Epidermal melanocyte (primary cell): ENCODE measurements at regions not wholly inside any gene's neighbourhood (a gene's known extent, or its start where the extent isn't known, plus 50 kb on each side); places are given as distances from the start of the nearest gene placed in this dataset.
"Not testable (repeated sequence)": the region's sequence is repeated elsewhere in the genome, so short reads cannot be mapped to it uniquely, and the experiment has no call there.

Experiments used
- DNase-seq: peaks from one replicate; pipeline ENCODE4 v3.0.0; 2011; ENCODE audit warnings: low spot score; ENCODE audit not compliant: insufficient read length

- DNase-seq = no peak
These were observed 309.2 kb downstream of the SETD4 start for GRCh38 chr21:35751171-35751570.

- DNase-seq = no peak
These were observed 310.4 kb downstream of the SETD4 start for GRCh38 chr21:35749904-35750303.

DNA sequence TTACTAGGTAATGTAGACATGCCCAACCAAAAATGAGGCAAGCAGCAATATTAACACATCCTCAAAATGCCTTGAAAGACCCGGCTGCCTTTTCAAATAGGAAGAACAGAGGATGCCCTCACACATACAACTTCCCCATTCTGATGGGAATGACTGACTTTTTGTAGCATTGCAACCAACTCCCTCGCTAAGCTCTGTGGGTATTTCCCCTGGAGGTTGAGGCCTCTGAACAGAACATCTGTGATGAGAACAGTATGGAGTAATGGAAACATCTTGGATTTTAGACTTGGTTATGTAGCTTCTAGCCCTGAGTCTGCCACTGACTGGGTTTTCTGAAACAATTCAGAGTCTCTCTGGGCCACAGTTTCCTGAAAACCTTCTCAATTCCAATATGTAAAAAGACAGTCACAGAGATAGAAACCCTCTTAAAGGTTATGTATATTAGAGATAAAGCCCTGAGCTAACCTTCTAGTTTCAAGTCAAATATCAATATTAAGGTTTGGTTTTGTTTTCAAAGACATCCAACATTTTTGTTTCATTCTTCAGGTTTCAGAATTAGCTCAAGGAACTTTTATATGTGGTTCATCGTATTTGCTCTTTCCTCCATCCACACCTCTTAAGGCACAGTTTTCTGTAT is 311.5 kb downstream of the SETD4 start:
- DNase-seq = no peak

GRCh38 chr21:35743571-35743970 is 316.8 kb downstream of the SETD4 start:
- no peak for DNase-seq

- DNase-seq = no peak
These were observed 321.9 kb downstream of the SETD4 start for GRCh38 chr21:35738347-35738961.

DNA sequence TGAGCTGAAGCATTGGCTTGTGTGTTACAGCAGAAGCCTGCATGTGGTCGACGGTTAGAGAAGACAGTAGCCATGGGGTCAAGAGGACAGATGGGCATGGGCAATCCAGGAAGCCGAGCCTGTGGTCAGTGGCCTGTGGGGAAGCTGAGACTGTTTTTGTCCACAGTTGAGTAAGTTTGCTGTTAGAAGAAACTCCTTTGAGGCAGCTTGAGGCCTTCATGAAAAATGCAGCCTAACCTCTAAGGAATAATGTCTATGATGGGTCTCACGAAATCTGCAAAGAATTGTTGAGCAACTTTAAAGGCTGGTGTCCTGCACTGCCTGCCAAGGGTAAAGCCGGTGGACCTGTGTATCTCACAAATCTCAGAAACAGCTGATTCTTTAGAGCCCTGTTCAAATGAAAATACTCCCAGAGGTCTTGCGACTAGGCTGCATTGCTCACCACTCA is 322.4 kb downstream of the SETD4 start:
- DNase-seq = no peak

DNA sequence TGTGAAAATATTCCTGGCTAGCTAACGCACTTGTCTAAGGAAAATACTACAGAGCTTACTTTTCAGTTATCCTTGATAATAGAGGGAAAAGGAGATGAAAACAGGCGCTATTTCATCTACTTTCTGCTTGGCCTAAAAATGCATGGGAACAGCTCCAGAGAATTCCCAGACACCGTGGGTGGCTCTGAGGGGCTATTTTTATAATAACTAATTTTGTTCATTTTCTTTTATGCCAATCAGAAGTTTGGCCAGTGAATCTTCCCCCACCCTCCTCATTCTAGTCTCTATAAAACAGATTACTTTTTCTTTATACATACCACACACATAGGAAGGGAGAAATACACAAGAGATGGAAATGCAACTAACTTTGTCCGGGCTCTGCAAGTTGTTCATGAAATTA is 322.9 kb downstream of the SETD4 start:
- no peak for DNase-seq

DNA sequence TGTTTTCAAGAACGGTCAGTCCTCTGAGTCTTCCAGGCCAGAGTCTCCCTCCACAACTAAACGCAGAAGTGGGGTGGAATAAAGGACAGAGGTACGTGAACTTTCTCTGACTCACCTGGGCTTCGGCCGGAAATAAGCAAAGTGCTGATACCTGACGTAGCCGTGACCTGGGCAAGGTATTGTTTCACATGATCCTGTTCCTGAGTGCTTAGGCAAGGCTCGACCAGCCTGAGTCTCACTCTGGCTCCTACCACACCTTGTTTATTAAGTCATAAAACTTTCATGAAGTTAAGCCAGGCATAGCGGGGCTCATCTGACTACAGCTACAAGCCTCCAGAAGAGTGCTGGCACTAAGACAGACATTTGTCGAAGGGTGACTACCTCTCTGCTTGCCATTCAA is 327.5 kb downstream of the SETD4 start:
- DNase-seq = no peak

DNA sequence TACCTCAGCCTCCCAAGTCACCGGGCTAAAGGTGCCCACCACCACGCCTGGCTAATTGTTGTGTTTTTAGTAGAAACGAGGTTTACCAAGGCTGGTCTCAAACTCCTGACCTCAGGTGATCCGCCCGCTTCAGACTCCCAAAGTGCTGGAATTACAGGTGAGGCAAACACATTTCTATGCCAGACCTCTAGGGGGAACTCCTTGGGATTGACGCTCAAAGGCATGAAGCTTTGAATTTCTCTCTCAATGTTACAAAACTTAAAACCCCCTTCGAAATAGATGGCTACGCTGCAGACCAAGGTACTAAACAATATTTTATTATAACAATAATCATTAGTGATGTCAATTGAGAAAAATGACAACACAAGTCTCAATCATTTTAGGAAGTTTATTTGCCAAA is 330.0 kb downstream of the SETD4 start:
- no peak for DNase-seq

DNA sequence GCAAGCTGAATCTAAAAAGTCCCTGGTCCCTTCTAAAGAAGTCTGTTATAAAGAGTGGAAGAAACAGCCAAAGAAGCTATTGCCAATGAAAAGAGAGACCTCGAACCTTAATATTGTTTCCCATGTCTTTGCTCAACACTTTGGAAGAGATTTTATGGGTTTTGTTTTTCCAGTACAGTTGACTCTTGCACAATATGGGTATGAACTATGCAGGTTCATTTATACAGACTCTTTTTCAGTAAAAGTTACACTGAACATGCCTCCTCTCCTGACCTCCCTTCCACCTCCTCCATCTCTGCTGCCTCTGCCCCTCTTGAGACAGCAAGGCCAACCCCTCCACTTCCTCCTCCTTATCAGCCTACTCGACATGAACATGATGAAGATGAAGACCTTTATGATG is 332.5 kb downstream of the SETD4 start:
- no peak for DNase-seq

DNA sequence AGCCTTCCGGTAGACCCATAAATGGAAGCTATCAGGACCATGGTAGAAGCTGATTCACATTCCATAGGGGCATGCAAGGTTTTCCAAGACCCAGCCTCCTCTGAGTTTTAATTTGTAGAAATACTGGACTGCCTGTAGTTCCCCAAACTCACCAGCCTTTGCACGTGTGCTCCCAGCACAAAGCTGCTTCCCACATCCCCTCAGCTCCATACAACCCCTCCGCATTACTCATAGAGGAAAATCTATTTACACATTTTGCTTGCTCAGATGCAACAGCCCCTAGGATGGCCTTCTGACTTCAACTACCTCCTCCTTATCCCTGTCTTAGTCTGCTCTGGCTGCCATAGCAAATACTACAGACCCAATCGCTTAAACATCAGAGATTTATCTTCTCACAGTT is 336.2 kb downstream of the SETD4 start:
- DNase-seq = no peak

- DNase-seq = no peak
These were observed 338.6 kb downstream of the SETD4 start for GRCh38 chr21:35721701-35722100.

GRCh38 chr21:35720208-35720731 is 340.1 kb downstream of the SETD4 start:
- no peak for DNase-seq

DNA sequence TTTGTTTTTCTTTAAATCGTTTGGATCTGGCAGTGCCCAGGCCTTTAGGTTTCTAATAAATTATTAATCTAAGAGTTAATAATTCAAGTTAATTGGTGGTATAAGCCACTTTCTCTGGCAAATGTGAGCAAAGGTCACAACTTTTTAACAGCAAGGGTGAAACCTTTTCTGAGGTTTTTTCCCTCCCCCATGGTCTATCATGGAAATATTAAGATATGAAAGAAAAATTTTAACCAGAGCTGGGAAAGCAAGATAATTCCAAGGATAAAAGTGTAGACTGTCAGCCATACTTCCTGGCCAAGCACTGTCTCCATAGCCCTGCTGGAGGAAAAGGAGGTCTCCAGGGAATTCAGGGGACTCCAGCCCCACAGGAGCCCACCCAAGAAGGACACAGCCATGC is 341.2 kb downstream of the SETD4 start:
- no peak for DNase-seq

GRCh38 chr21:35716876-35717565 is 343.3 kb downstream of the SETD4 start:
- DNase-seq = no peak

- no peak for DNase-seq
These were observed 346.4 kb downstream of the SETD4 start for GRCh38 chr21:35713914-35714313.

GRCh38 chr21:35711661-35712060 is 348.7 kb downstream of the SETD4 start:
- DNase-seq = no peak

DNA sequence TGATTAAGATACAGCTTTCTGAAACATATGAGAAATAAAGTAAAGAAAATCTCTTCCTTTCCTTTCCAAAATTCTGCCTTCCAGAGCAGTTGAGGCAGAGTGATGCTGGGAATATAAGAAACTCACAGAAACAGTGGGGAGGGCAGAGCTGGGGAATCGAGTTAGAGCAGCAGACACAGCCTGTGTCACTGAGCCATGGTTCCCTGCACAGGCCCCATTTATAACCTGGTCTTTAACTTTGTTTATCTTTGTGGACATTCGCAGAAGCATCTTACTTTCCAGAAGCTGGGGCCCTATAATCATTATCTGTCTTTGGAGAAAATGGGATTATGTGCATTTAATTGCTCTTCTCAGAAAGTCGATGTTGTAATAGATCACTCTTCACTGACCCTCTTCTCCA is 349.1 kb downstream of the SETD4 start:
- DNase-seq = no peak

DNA sequence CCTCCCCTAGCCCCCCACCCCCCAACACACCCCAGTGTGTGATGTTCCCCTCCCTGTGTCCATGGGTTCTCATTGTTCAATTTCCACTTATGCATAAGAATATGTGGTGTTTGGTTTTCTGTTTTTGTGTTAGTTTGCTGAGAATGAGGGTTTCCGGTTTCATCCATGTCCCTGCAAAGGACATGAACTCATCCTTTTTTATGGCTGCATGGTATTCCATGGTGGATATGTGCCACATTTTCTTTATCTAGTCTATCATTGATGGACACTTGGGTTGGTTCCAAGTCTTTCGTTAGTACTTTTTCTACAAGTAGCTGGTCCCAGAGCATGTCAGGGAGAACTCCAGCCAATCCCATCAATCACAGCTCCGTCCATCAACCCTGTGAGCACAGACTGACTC is 350.3 kb downstream of the SETD4 start:
- DNase-seq = not testable (repeated sequence)

- no peak for DNase-seq
These were observed 354.4 kb downstream of the SETD4 start for GRCh38 chr21:35705888-35706287.

DNA sequence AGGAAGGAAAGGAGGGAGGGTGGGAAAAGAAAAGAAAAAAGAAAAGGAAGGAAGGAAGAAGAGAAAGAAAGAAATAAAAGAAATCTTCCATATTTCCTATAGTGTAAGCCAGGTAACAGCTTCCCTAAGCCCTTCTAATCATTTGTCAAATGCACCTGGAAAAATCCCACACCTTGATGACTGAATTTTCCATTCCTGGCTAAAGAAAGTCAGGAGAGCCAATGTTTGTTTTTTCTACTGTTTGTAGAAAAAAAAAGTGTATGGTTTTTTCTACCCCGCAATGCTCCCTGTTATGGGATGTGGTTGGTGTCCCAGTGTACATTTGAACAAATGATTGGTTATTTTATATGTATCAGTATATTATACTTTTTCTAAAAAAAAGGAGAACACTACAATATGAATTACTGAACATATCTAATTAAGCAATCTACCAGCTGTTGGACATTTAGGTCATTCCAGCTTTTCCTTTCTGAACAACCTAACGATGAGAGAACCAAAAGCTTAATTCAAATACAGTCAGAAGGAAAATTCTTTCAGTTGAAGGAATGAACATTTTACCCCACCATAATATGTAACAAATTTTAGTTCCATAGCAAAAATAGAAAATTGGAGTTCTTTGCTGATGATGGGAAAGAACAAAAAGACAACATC is 355.0 kb downstream of the SETD4 start:
- no peak for DNase-seq

GRCh38 chr21:35703704-35704103 is 356.6 kb downstream of the SETD4 start:
- DNase-seq = no peak
